ENCODE measurements at regions not wholly inside any gene's neighbourhood (a gene's known extent, or its start where the extent isn't known, plus 50 kb on each side); places are given as distances from the start of the nearest gene placed in this dataset.

DNA sequence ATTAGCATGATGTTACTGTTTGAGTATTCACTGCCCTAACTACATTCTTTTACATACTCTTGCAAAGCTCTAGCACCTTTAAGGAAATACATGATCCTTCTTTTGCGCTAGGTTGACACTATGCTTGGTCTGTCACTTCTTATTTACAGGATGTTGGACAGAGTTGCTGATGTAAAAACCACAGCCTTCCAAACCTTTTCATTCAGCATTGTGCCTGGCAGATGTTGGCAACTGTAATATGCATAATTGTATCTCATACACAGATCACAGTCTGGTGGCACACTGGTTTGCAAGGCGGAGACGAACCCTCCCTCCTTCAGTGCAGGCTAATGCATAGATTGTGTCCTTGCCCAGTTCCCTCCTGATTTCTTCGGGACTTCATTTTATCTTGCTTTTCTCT, 224.1 kb downstream of the SNX19 start:
- no peaks in the 10 kb centered on the region for H4K20me1 ChIP-seq (ENCODE audit: control insufficient read depth, extremely low read depth, insufficient read depth, low read length)
- TF ChIP-seq EZH2 (IDR thresholded peaks at IDR 0.05; ENCODE audit: low read length) = no peak
- TF ChIP-seq, protein P1, sequence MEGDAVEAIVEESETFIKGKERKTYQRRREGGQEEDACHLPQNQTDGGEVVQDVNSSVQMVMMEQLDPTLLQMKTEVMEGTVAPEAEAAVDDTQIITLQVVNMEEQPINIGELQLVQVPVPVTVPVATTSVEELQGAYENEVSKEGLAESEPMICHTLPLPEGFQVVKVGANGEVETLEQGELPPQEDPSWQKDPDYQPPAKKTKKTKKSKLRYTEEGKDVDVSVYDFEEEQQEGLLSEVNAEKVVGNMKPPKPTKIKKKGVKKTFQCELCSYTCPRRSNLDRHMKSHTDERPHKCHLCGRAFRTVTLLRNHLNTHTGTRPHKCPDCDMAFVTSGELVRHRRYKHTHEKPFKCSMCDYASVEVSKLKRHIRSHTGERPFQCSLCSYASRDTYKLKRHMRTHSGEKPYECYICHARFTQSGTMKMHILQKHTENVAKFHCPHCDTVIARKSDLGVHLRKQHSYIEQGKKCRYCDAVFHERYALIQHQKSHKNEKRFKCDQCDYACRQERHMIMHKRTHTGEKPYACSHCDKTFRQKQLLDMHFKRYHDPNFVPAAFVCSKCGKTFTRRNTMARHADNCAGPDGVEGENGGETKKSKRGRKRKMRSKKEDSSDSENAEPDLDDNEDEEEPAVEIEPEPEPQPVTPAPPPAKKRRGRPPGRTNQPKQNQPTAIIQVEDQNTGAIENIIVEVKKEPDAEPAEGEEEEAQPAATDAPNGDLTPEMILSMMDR (optimal IDR thresholded peaks at IDR 0.05 in 1 of 3, IDR thresholded peaks at IDR 0.05 in 1 of 3, conservative IDR thresholded peaks at IDR 0.05 in 1 of 3; ENCODE audit: extremely low read depth in 1 of 3, insufficient read depth in 2 of 3, low read length in 3 of 3) = no peak
- no peaks in the 10 kb centered on the region for H3K27me3 ChIP-seq (ENCODE audit: control insufficient read depth, extremely low read depth, insufficient read depth, low read length)
- H3K4me3 ChIP-seq (ENCODE audit: control insufficient read depth in 2 of 3, extremely low read depth in 1 of 3, insufficient read depth in 2 of 3, low read depth in 1 of 3, low read length in 3 of 3) = no peak overlapping the region
- H3K4me1 ChIP-seq (ENCODE audit: control insufficient read depth, extremely low read depth, insufficient read depth, low read length) = peaks cover 10% of the 10 kb centered on the region
- H3K9me1 ChIP-seq (ENCODE audit: control insufficient read depth, extremely low read depth, insufficient read depth, low read length) = no peaks in the 10 kb centered on the region
- no peak for FAIRE-seq
- DNase-seq (ENCODE audit: low read depth, low spot score) = no peak
- H2AFZ ChIP-seq (ENCODE audit: control insufficient read depth, low read length) = no peak overlapping the region
- H3K4me2 ChIP-seq (ENCODE audit: control insufficient read depth, extremely low read depth, insufficient read depth, low read depth, low read length) = no peak overlapping the region
- H3K27ac ChIP-seq (ENCODE audit: control insufficient read depth, insufficient read depth, low read length) = no peak overlapping the region
- no peaks in the 10 kb centered on the region for H3K79me2 ChIP-seq (ENCODE audit: control insufficient read depth, insufficient read depth, low read length)
- H3K36me3 ChIP-seq (ENCODE audit: control insufficient read depth in 2 of 2, extremely low read depth in 1 of 2, insufficient read depth in 2 of 2, low read length in 2 of 2) = no peaks in the 10 kb centered on the region
- H3K9ac ChIP-seq (ENCODE audit: control insufficient read depth, extremely low read depth, insufficient read depth, low read length) = no peak overlapping the region
- dilution Hi-C loops (cut with MboI; ENCODE audit: extremely low pct_ligation_motif_present, low sequenced_read_pairs) = no loop called here
- no peaks in the 10 kb centered on the region for H3K9me3 ChIP-seq (ENCODE audit: control insufficient read depth, low read depth, low read length)

DNA sequence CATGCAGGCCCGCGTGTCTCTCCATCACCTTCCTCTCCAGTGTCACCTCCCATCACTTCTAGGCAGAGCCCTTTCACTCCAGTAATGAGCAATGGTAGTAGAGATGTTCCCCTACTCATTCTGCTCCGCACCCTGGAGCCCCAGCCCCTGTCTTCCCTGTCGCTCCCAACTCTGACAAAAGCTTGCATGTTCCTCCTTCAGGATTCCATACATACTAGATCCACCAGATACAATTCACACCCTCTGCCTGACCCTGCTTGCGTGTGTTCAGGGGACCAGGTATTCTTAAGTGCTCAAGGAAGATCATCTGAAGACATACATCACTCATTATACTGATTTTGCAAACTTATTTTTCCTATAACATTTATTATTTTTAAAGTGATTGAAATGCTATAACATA, 222.7 kb downstream of the SNX19 start:
- no peaks in the 10 kb centered on the region for H3K9me3 ChIP-seq (ENCODE audit: control insufficient read depth, low read depth, low read length)
- no peak overlapping the region for H3K4me3 ChIP-seq (ENCODE audit: control insufficient read depth in 2 of 3, extremely low read depth in 1 of 3, insufficient read depth in 2 of 3, low read depth in 1 of 3, low read length in 3 of 3)
- no peak overlapping the region for H2AFZ ChIP-seq (ENCODE audit: control insufficient read depth, low read length)
- no peak for FAIRE-seq
- H3K36me3 ChIP-seq (ENCODE audit: control insufficient read depth in 2 of 2, extremely low read depth in 1 of 2, insufficient read depth in 2 of 2, low read length in 2 of 2) = no peaks in the 10 kb centered on the region
- peaks cover 10% of the 10 kb centered on the region for H3K4me1 ChIP-seq (ENCODE audit: control insufficient read depth, extremely low read depth, insufficient read depth, low read length)
- no peaks in the 10 kb centered on the region for H3K9me1 ChIP-seq (ENCODE audit: control insufficient read depth, extremely low read depth, insufficient read depth, low read length)
- H3K79me2 ChIP-seq (ENCODE audit: control insufficient read depth, insufficient read depth, low read length) = no peaks in the 10 kb centered on the region
- TF ChIP-seq, protein P1 (optimal IDR thresholded peaks at IDR 0.05 in 1 of 3, IDR thresholded peaks at IDR 0.05 in 1 of 3, conservative IDR thresholded peaks at IDR 0.05 in 1 of 3; ENCODE audit: extremely low read depth in 1 of 3, insufficient read depth in 2 of 3, low read length in 3 of 3) = no peak
- no peak for TF ChIP-seq EZH2 (IDR thresholded peaks at IDR 0.05; ENCODE audit: low read length)
- H3K4me2 ChIP-seq (ENCODE audit: control insufficient read depth, extremely low read depth, insufficient read depth, low read depth, low read length) = no peak overlapping the region
- H3K27me3 ChIP-seq (ENCODE audit: control insufficient read depth, extremely low read depth, insufficient read depth, low read length) = no peaks in the 10 kb centered on the region
- dilution Hi-C loops (cut with MboI; ENCODE audit: extremely low pct_ligation_motif_present, low sequenced_read_pairs) = no loop called here
- no peak overlapping the region for H3K9ac ChIP-seq (ENCODE audit: control insufficient read depth, extremely low read depth, insufficient read depth, low read length)
- H3K27ac ChIP-seq (ENCODE audit: control insufficient read depth, insufficient read depth, low read length) = no peak overlapping the region
- DNase-seq (ENCODE audit: low read depth, low spot score) = no peak
- H4K20me1 ChIP-seq (ENCODE audit: control insufficient read depth, extremely low read depth, insufficient read depth, low read length) = no peaks in the 10 kb centered on the region
